ENCODE measurements at regions not wholly inside any gene's neighbourhood (a gene's known extent, or its start where the extent isn't known, plus 50 kb on each side); places are given as distances from the start of the nearest gene placed in this dataset.

- Mint-ChIP-seq H3K27me3 (ENCODE audit: low read depth) (peaks cover 1% of the 10 kb centered on the region), H3K27ac (no peak overlapping the region), H3K4me3 (no peak overlapping the region), H3K36me3 (no peaks in the 10 kb centered on the region), H3K9me3 (peaks cover 12% of the 10 kb centered on the region), H3K4me1 (no peaks in the 10 kb centered on the region)
- DNase-seq (ENCODE audit: low spot score in 2 of 2, unreplicated experiment in 2 of 2) = no peak
- TF ChIP-seq, protein P1, sequence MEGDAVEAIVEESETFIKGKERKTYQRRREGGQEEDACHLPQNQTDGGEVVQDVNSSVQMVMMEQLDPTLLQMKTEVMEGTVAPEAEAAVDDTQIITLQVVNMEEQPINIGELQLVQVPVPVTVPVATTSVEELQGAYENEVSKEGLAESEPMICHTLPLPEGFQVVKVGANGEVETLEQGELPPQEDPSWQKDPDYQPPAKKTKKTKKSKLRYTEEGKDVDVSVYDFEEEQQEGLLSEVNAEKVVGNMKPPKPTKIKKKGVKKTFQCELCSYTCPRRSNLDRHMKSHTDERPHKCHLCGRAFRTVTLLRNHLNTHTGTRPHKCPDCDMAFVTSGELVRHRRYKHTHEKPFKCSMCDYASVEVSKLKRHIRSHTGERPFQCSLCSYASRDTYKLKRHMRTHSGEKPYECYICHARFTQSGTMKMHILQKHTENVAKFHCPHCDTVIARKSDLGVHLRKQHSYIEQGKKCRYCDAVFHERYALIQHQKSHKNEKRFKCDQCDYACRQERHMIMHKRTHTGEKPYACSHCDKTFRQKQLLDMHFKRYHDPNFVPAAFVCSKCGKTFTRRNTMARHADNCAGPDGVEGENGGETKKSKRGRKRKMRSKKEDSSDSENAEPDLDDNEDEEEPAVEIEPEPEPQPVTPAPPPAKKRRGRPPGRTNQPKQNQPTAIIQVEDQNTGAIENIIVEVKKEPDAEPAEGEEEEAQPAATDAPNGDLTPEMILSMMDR (IDR thresholded peaks at IDR 0.05; ENCODE audit: unreplicated experiment) = no peak
Observed at GRCh38 chr16:64627781-64628180, 494.1 kb downstream of the CDH11 start.

DNA sequence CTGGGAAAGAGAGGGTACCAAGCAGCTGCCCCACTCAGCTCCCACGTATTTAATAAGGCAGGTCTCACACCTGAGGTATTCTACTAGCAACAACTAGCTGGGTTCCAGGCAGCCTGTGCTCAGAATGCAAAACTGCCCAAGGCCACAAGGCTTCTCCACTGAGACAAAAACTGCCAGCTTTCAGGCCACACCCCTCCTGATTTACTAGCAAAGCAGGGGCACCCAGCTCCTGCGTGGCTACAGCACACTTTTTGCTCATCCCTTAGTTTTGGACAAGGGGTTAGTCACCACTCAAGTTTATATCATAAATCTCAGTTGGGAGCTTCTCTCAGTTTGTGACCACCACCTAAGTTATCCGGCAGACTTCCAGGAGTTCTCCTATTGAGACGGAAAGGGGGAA is 494.6 kb downstream of the CDH11 start:
- TF ChIP-seq, protein P1 (IDR thresholded peaks at IDR 0.05; ENCODE audit: unreplicated experiment) = no peak
- H3K4me3 Mint-ChIP-seq = no peak overlapping the region
- peaks cover 1% of the 10 kb centered on the region for H3K27me3 Mint-ChIP-seq (ENCODE audit: low read depth)
- peaks cover 17% of the 10 kb centered on the region for H3K9me3 Mint-ChIP-seq
- H3K27ac Mint-ChIP-seq = no peak overlapping the region
- no peak for DNase-seq (ENCODE audit: low spot score in 2 of 2, unreplicated experiment in 2 of 2)
- no peaks in the 10 kb centered on the region for H3K4me1 Mint-ChIP-seq
- no peaks in the 10 kb centered on the region for H3K36me3 Mint-ChIP-seq

- no peak for DNase-seq (ENCODE audit: low spot score in 2 of 2, unreplicated experiment in 2 of 2)
- peaks cover 17% of the 10 kb centered on the region for H3K9me3 Mint-ChIP-seq
- no peak overlapping the region for H3K27ac Mint-ChIP-seq
- TF ChIP-seq, protein P1 (IDR thresholded peaks at IDR 0.05; ENCODE audit: unreplicated experiment) = no peak
- H3K4me3 Mint-ChIP-seq = no peak overlapping the region
- no peaks in the 10 kb centered on the region for H3K36me3 Mint-ChIP-seq
- peaks cover 1% of the 10 kb centered on the region for H3K27me3 Mint-ChIP-seq (ENCODE audit: low read depth)
- H3K4me1 Mint-ChIP-seq = no peaks in the 10 kb centered on the region
Observed at GRCh38 chr16:64626776-64627175, 495.1 kb downstream of the CDH11 start.

DNA sequence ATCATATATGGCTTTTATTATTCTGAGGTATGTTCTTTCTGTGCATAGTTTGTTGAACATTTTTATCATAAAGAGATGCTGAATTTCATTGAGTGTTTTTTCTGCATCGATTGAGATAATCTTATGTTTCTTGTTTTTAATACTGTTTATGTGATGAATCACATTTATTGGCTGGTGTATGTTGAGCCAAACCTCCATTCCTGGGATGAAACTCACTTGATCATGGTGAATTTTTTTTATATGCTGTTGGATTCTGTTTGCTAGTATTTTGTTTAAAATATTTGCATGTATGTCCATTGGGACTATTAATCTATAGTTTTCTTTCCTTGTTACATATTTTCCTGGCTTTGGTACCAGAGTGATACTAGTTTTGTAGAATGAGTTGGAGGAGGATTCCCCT is 500.2 kb downstream of the CDH11 start:
- Mint-ChIP-seq H3K27ac (no peak overlapping the region), H3K4me3 (no peak overlapping the region), H3K4me1 (no peaks in the 10 kb centered on the region), H3K36me3 (no peaks in the 10 kb centered on the region), H3K27me3 (ENCODE audit: low read depth) (no peaks in the 10 kb centered on the region), H3K9me3 (peaks cover 26% of the 10 kb centered on the region)
- TF ChIP-seq, protein P1 (IDR thresholded peaks at IDR 0.05; ENCODE audit: unreplicated experiment) = no peak
- no peak for DNase-seq (ENCODE audit: low spot score in 2 of 2, unreplicated experiment in 2 of 2)

DNA sequence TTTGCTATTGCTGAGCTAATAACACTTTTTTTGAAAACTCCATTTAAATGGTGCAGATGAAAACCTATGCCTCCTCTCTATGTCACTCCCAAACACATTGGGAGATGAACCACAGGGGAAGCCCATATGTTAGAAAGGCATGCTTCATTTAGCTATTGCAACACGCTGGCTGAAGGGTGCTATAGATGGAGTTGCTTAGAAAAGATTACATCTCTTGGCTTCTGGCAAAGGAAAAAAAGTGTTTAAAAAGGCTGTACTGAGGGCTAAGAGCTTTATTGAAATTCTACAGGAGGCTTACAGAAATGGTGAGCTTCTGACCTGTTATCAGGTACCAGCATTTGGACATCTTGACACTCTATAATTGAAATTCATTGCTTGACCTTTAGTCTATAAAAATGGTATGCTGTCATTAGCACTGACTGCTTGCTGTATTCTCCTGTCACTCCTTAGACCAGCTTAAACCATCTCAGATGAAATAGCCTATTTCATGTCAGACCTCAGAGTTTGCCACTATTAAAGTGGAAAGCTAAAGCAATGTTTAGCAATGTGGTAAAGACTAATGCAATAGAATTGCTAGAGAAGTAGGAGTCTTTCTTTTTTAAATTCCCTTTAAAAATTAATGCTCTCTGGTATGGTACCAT is 503.9 kb downstream of the CDH11 start:
- no peak overlapping the region for H3K4me3 Mint-ChIP-seq
- no peaks in the 10 kb centered on the region for H3K4me1 Mint-ChIP-seq
- DNase-seq (ENCODE audit: low spot score in 2 of 2, unreplicated experiment in 2 of 2) = no peak
- TF ChIP-seq, protein P1 (IDR thresholded peaks at IDR 0.05; ENCODE audit: unreplicated experiment) = no peak
- H3K27me3 Mint-ChIP-seq (ENCODE audit: low read depth) = no peaks in the 10 kb centered on the region
- no peaks in the 10 kb centered on the region for H3K36me3 Mint-ChIP-seq
- H3K27ac Mint-ChIP-seq = no peak overlapping the region
- peaks cover 25% of the 10 kb centered on the region for H3K9me3 Mint-ChIP-seq

Data from mesothelial cell of epicardium (in vitro differentiated cells).